Bronchial epithelial cell (primary cell): ENCODE measurements at regions not wholly inside any gene's neighbourhood (a gene's known extent, or its start where the extent isn't known, plus 50 kb on each side); places are given as distances from the start of the nearest gene placed in this dataset.

Experiments used
- DNase-seq: peaks from one replicate; pipeline ENCODE4 v3.0.0-alpha.2; 2010; ENCODE audit warnings: low read depth
- FAIRE-seq: peaks from 2 replicates; lab custom pipeline; 2011; peaks lifted over from hg19 to GRCh38; lab: Jason Lieb, UNC
- H3K27me3 ChIP-seq: 2 replicates; pipeline ENCODE4 v1.5.1; 2011; ENCODE audit warnings: low read length; ENCODE audit not compliant: control insufficient read depth, insufficient read depth
- H3K36me3 ChIP-seq: 2 replicates; pipeline ENCODE4 v1.5.1; 2011; ENCODE audit warnings: low read length; ENCODE audit not compliant: control insufficient read depth, insufficient read depth
- H3K4me3 ChIP-seq: 2 replicates; pipeline ENCODE4 v1.5.1; 2011; ENCODE audit warnings: mild to moderate bottlenecking, low read depth, low read length, control low read depth
- TF ChIP-seq, protein P1 (sequence below): IDR thresholded peaks from 2 replicates; pipeline ENCODE4 v1.5.1; 2011; ENCODE audit warnings: mild to moderate bottlenecking, moderate library complexity, low read length, control low read depth, inconsistent platforms; ENCODE audit not compliant: insufficient read depth, severe bottlenecking

DNA sequence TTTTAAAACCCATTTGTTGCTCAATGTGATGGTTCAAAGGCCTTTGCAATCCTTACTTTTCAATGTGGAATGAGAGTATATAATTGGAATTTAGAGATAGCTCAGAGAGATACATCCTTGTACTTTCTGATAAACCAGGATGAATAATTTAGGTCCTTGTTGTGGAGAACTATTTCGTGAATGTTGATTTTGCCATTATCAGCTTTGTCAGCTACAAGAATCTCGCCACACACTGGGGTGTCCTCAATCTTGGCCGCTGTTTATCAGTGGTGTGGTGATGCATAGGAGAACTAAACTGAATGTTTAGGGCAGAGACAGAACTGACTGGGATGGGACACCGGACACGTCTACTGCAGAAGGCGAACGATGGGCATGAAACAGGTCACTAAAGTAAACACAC lies 111.2 kb upstream of the SLC35B3 start:
- no peak for FAIRE-seq
- Histone ChIP-seq H3K36me3 (no peaks in the 10 kb centered on the region), H3K27me3 (no peaks in the 10 kb centered on the region), H3K4me3 (no peak overlapping the region)
- TF ChIP-seq, protein P1, sequence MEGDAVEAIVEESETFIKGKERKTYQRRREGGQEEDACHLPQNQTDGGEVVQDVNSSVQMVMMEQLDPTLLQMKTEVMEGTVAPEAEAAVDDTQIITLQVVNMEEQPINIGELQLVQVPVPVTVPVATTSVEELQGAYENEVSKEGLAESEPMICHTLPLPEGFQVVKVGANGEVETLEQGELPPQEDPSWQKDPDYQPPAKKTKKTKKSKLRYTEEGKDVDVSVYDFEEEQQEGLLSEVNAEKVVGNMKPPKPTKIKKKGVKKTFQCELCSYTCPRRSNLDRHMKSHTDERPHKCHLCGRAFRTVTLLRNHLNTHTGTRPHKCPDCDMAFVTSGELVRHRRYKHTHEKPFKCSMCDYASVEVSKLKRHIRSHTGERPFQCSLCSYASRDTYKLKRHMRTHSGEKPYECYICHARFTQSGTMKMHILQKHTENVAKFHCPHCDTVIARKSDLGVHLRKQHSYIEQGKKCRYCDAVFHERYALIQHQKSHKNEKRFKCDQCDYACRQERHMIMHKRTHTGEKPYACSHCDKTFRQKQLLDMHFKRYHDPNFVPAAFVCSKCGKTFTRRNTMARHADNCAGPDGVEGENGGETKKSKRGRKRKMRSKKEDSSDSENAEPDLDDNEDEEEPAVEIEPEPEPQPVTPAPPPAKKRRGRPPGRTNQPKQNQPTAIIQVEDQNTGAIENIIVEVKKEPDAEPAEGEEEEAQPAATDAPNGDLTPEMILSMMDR: no peak
- no peak for DNase-seq

DNA sequence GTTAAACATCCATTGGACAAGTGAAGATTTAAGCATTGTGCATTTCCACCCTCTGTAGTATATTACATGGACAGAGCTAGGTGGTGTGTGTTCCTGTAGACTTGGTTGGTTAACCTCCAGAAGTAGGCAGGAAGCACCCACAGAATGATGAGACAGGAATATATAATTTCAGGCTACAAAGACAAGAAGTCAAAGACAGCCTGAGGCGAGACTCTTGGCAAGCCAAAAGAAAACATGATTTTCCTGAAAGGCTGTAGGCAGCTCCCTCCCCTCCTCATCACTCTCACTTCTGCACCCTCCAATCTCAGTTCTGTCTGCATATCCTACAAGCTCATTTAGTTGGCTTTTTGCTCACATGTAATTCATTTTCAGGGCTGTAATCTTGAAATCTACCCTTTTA lies 110.0 kb upstream of the SLC35B3 start:
- no peaks in the 10 kb centered on the region for H3K36me3 ChIP-seq
- H3K27me3 ChIP-seq: no peaks in the 10 kb centered on the region
- no peak overlapping the region for H3K4me3 ChIP-seq
- no peak for FAIRE-seq
- TF ChIP-seq, protein P1: no peak
- DNase-seq: no peak

DNA sequence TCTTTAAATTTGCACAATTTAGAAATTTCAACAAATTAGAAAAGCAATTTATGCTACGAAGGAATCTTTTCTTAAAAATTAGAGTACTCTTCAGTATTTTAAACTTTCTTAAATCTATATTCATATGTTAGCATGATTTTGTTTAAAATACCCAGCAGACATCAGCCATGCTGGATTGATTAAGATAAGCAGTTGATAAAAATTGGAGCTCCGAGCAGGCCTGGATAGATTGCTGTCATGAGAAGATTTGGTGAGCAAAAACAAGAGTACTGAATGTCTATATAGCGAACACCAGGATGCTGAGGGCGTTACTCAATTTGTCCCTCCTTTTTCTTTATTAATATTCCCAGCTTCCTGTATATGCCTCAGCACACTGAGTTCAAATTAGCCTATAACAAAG lies 108.4 kb upstream of the SLC35B3 start:
- Histone ChIP-seq H3K4me3 (no peak overlapping the region), H3K36me3 (no peaks in the 10 kb centered on the region), H3K27me3 (no peaks in the 10 kb centered on the region)
- DNase-seq: no peak
- TF ChIP-seq, protein P1: no peak
- FAIRE-seq: no peak

DNA sequence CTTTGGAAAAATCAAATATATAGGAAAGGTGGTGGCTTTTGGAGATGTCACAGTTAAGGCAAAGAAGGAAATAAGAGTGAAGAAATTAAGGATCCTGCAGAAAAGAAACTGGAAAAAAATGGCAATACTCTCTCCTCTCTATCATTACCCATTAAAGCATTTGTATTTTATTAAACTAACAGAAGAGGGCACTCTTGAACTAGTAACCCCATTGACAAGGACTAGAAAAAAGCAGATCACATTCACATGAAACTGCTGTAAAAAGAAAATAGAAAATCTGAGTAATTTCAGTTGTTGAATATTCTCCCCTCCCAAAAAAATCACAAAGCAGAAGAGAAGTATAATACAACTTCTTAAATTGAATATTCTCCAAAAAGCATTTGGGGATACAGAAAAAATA lies 104.1 kb upstream of the SLC35B3 start:
- Histone ChIP-seq H3K36me3 (no peaks in the 10 kb centered on the region), H3K4me3 (no peak overlapping the region), H3K27me3 (no peaks in the 10 kb centered on the region)
- FAIRE-seq (no peak), DNase-seq (peak; percentile 48)
- TF ChIP-seq, protein P1: peak; percentile 38

DNA sequence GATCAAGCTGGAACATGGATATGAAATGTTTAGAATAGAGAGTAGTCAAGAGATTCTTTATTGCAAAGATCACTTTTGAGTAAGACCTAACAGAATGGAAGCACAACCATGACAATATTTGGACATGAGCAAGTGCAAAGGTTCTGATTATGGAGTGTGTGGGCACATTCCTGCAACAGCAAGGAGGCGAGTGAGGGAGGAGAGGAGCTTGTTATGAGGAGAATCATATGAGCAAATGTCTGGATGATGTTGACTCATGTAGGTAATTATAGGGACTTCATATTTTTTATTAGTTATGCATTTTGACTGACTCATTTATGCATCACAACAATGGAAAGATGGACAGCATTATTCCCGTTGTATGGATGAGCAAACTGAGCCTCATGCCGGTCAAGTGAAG lies 100.8 kb upstream of the SLC35B3 start:
- no peak overlapping the region for H3K4me3 ChIP-seq
- H3K36me3 ChIP-seq: no peaks in the 10 kb centered on the region
- DNase-seq (peak; percentile 37), FAIRE-seq (no peak)
- TF ChIP-seq, protein P1: no peak
- no peaks in the 10 kb centered on the region for H3K27me3 ChIP-seq

DNA sequence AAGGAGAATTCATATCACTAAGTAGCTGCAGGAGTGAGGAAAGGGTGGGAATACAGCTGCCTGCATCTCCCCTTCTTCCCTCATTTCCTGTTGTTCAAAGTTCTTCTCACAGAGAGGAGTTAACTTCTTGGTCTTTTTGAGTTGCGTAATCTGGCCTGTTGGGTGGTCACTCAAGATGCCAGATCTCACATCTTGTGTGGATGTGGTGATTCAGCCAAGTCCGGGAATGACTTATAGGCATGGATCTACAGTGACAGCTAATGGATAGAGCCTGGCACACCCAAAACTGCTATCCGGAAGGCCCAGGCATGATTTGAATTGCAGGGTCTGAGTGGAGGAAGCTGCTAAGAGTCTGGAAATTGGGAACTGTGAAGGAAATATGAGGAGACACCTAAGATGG lies 100.2 kb upstream of the SLC35B3 start:
- no peaks in the 10 kb centered on the region for H3K36me3 ChIP-seq
- no peak for FAIRE-seq
- no peaks in the 10 kb centered on the region for H3K27me3 ChIP-seq
- TF ChIP-seq, protein P1: no peak
- peak; percentile 13 for DNase-seq
- H3K4me3 ChIP-seq: no peak overlapping the region
